GM21447 (cell line): ENCODE measurements at regions not wholly inside any gene's neighbourhood (a gene's known extent, or its start where the extent isn't known, plus 50 kb on each side); places are given as distances from the start of the nearest gene placed in this dataset.
A peak's percentile ranks its signal among the peaks of the same experiment; 100 is the strongest.

Experiments
- ATAC-seq: cut with Tn5 transposase; IDR thresholded peaks from one replicate; pipeline ENCODE4 v1.9.1; 2021; ENCODE audit not compliant: unreplicated experiment

- ATAC-seq, result no peak
Measured at GRCh38 chr10:111970111-111970510, 213.5 kb downstream of the GPAM start.

GRCh38 chr10:111972109-111972508 is 211.5 kb downstream of the GPAM start:
- no peak for ATAC-seq

DNA sequence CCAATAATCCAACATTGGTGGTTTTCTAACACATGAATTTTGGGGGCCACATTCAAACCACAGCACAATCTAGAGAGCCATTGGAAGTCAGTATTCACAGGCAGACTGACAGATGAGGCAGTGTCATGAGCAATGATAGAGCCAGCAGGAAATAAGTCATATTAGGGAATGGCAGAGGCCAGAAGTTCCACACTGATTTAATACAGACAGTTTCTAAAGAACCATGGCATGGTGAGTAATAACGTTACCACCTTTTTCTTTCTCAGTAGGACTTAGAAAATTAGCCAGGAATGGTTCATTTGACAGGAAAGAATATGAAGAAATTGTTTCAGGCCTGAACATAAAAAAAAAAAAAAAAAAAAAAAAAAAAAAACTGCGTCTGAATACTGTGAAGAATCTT is 210.3 kb downstream of the GPAM start:
- ATAC-seq, result no peak

DNA sequence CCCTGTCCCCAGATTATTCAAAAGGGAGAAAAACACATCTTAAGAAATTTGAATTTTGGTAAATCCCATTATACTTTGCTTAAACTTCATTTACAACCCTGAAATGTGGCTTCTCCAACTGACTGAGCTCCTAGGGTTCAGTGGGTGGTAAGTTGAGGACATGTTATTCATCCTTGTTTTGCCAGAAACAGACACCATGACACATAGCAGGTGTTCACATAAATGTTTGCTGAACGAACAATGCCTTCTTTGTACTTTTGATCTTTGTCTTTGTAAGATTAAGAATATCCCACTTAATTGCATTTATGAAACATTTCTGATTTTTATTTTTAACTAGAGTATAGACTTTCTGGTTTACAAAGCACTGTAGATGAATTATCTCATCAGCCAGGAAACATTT is 209.7 kb downstream of the GPAM start:
- no peak for ATAC-seq

DNA sequence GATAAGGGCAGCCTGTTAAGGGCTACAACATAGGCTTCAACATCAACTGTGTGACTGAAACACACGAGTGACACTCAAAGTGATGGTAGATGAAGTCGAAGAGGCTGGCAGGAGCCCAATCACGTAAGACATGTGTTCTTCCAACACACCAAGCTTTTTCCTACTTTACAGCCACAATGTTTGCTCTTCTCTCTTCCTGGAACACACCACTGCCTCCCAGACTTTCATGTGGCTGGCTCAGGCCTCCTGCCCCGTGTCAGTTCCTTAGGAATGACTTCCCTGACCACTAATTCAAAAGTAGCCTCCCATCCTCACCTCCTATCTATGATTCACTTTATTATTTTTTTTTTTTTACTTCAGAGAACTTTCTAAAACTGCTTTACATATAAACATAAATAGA is 209.2 kb downstream of the GPAM start:
- ATAC-seq, result no peak

- ATAC-seq, result no peak
Measured at GRCh38 chr10:111976557-111976956, 207.0 kb downstream of the GPAM start.

- no peak for ATAC-seq
Measured at GRCh38 chr10:111984057-111984456, 199.5 kb downstream of the GPAM start.

DNA sequence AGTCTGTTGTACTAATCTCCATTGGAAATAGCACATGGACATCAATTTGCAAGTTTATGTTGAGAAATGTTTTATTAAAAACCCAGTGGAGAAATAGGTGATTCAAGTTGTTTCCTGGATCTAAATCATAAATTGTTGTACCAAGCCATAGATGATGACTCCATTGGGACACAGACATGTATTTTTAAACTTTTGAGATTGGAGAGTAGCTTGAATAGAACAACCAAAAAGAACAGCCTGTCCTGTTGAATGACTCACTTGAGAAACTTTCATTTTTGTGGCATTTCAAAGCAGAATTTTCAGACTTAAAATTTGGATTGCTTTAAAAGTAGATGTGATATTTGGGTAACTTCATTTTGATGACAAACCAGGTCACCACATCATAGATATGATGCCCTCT is 197.5 kb downstream of the GPAM start:
- ATAC-seq, result no peak

GRCh38 chr10:111988646-111989045 is 194.9 kb downstream of the GPAM start:
- no peak for ATAC-seq

DNA sequence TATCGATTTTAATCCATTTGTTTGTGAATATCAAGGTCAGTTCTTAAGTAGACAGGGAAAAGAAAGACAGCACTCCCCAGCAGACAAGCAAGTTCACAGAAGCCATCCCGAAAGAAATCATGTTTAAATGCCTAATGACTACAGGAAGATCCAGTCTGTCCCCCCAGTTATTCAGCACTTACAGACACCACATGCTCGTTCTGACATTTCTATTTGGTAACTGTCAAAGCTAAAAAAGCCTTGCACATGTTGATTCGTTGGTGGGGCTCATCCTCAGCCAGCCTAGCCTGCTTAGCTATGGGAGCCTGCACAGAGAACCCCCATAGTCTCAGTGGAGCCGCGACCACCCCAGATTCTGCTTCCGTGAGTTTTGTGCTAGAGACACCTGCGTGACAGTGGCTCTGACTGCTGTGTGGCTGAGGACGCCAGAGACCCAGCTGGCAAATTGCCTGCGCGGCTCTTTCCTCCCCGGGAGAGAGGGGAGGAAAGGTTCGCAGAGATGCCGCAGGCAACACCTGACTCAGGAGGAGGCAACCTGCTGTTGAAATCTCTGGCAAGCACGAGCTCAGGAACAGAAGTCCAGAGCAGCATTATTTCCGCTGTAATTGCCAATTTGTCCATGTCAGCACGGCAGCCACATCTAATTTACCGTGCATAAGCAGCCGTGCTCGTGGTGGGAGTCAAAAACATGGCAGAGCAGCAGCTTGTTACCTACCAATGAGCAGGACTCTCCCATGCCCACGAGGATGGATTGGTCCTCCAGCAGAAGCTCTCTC is 194.2 kb downstream of the GPAM start:
- no peak for ATAC-seq

DNA sequence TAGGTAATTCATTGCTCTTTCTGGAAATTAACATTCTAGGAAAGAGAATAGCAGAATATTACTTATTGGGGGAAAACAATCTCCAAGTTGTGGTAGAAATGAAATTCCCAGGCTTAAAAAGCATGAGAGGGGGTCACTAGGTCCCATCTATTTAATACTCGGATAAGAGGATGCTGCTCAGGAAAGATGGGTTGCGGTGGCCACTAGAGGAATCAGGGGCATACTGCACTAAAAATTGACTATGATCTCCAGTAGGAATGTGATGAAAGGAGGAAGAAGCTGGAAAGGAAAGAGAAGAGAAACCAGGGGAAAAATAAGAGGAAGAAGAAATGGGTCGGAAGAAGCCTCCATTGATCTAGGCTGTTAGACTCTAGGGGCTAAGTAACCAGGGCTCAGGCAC is 192.8 kb downstream of the GPAM start:
- no peak for ATAC-seq

- no peak for ATAC-seq
Measured at GRCh38 chr10:111993321-111993720, 190.2 kb downstream of the GPAM start.

GRCh38 chr10:111993872-111994426 is 189.6 kb downstream of the GPAM start:
- ATAC-seq, result no peak

DNA sequence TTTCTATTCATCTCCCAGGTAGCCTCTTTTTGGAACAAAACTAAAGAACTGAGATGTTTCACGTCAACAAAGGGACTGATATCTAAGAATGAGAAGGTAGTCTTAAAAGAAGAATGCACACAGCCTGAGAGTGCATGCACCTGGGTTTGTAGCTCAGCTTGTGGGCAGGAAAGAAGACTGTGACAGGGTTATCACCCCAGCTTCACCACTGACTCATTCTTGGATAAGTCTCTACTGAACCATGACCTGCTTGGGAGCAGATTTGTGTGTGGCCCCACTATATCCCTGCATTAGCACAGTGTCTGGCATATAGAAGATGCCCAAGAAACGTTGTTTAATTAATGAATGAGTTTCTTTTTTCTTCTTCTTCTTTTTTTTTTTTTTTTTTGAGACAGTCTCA is 187.5 kb downstream of the GPAM start:
- ATAC-seq, result peak; percentile 99

GRCh38 chr10:111998728-111999127 is 184.8 kb downstream of the GPAM start:
- no peak for ATAC-seq

DNA sequence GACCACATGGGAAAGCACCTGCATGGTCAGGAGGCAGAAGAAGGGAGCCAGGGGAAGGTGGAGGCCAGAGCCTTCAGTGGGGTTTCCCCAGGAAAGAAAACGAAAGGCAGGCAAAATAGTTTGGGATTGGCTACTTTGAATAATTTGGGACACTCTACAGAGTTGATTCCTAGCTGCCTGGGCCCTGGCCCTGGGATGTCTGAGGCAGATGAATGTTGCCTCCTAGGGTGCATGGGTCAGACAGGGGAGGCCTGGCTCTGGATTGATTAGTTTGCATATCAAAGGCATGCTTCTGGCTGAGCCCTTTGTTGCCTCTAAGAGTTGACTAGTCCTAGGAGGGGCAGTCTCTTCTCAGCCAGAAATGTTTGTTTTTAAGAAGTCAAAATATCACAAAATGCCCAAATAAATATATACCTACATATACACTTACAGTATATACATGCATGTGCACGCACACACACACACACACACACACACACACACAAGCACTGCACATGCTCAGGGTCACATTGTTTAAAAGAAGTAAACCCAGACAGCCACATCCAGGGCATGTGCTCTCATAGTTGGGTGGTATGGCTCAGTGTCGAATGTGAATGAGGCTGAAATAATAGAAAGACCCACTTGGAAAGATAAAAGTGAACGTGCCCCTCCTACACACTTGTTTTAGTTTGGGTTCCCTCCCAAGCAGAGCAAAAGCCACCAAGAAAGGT is 184.2 kb downstream of the GPAM start:
- no peak for ATAC-seq

- ATAC-seq, result no peak
Measured at GRCh38 chr10:111999915-112000302, 183.7 kb downstream of the GPAM start.

DNA sequence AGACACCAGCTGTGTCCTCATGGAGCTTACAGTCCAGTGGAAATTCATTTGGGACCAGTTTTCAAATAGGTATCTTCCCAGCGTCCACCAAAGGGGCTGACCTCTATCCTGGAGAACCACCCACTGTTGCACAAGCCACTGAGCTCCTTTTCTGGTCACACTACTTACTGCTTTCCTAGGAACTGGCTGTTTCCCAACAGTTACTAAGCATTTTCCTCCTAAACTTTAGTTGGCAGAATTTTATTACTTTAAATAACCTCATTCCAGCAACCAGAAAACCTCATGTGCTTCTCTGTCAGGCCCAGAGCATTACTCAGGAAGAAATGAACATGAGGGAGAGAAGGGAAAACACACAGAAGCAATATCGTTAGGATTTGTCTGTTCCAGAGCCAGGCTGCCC is 183.1 kb downstream of the GPAM start:
- ATAC-seq, result no peak

- ATAC-seq, result no peak
Measured at GRCh38 chr10:112002206-112002605, 181.4 kb downstream of the GPAM start.

DNA sequence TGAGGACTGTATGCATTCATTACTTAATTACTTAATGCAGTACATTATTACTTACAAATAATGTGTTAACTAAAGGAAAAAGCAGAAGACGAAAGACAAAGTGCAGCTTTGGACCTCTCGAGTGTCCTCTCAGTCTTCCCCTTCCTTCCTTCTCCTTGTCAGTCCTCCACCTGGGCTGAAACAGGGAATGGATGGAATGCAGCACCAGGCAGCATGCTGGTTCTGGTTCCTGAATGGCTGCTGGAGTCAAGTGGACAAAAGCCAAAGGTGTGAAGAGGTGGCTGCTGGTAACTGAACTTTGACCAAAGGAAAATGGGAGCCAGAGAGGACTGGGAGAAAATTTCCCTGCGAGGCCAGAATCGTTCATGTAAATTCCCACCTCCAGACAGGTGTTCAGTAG is 179.5 kb downstream of the GPAM start:
- no peak for ATAC-seq

DNA sequence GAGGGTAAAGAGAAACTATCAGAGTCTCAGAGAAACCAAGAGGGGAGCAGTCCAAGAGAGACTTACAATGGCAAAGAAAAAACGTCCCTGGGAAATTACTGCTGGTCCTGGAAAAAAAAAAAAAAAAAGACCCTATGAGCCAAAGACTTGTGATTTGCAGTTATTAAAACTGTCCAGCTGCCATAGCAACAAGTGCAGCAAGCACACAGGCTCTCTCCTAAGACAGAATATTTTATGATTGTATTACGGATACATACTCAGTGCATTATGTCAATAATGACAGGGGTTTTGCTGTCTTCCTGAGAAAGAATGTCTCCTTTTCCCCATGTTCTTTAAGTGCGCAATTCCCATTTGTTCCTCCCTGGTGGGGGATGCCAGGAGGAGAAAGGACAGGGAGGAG is 178.5 kb downstream of the GPAM start:
- no peak for ATAC-seq

- ATAC-seq, result no peak
Measured at GRCh38 chr10:112006407-112006806, 177.2 kb downstream of the GPAM start.
